ENCODE measurements at regions not wholly inside any gene's neighbourhood (a gene's known extent, or its start where the extent isn't known, plus 50 kb on each side); places are given as distances from the start of the nearest gene placed in this dataset.

DNA sequence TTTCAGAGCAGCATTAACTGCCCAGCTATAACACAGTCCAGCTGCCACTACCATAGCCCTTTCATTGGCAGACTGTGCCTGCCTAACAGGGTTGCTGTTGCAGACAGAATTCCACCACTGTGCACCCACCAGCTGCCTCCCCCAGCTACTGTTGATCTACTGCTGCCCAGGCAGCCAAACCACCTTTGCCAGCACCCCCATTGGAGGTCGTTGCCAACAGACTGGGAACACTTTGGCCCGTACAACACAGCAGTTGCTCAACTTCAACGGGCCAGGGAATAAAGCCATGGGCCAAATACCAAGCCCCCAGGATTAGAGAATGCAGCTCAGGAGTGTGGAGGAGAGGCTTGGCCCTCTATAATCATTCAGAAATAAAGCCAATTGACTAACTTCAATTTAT is 473.6 kb downstream of the CDH11 start:
- Histone ChIP-seq H3K27ac (ENCODE audit: low read length) (no peak overlapping the region), H3K4me3 (ENCODE audit: low read length) (no peak overlapping the region)
- TF ChIP-seq, protein P1, sequence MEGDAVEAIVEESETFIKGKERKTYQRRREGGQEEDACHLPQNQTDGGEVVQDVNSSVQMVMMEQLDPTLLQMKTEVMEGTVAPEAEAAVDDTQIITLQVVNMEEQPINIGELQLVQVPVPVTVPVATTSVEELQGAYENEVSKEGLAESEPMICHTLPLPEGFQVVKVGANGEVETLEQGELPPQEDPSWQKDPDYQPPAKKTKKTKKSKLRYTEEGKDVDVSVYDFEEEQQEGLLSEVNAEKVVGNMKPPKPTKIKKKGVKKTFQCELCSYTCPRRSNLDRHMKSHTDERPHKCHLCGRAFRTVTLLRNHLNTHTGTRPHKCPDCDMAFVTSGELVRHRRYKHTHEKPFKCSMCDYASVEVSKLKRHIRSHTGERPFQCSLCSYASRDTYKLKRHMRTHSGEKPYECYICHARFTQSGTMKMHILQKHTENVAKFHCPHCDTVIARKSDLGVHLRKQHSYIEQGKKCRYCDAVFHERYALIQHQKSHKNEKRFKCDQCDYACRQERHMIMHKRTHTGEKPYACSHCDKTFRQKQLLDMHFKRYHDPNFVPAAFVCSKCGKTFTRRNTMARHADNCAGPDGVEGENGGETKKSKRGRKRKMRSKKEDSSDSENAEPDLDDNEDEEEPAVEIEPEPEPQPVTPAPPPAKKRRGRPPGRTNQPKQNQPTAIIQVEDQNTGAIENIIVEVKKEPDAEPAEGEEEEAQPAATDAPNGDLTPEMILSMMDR (IDR thresholded peaks at IDR 0.05; ENCODE audit: poor library complexity, severe bottlenecking) = no peak
- no peak for TF ChIP-seq RAD21 (conservative IDR thresholded peaks at IDR 0.05)
- no peak for TF ChIP-seq MXI1 (conservative IDR thresholded peaks at IDR 0.05; ENCODE audit: poor library complexity, severe bottlenecking)
- TF ChIP-seq EZH2 (IDR thresholded peaks at IDR 0.05; ENCODE audit: borderline replicate concordance, insufficient read depth, low read length, poor library complexity, severe bottlenecking) = no peak
- no peak for TF ChIP-seq REST (IDR thresholded peaks at IDR 0.05; ENCODE audit: borderline replicate concordance)
- no peak for TF ChIP-seq TAF1 (IDR thresholded peaks at IDR 0.05; ENCODE audit: low read depth)
- no peak for TF ChIP-seq EP300 (conservative IDR thresholded peaks at IDR 0.05; ENCODE audit: poor library complexity, severe bottlenecking)
- no peak for TF ChIP-seq SMC3 (conservative IDR thresholded peaks at IDR 0.05; ENCODE audit: poor library complexity)

GRCh38 chr16:64641343-64641742 is 480.5 kb downstream of the CDH11 start:
- Histone ChIP-seq H3F3A (ENCODE audit: insufficient read depth, low read length, poor library complexity, severe bottlenecking) (peaks cover 4% of the 10 kb centered on the region), H3K4me3 (ENCODE audit: low read length) (no peak overlapping the region), H2AFZ (ENCODE audit: low read depth, low read length) (no peak overlapping the region), H3K27me3 (ENCODE audit: insufficient read depth, low read depth, low read length) (no peaks in the 10 kb centered on the region), H3K9me3 (ENCODE audit: low read length) (no peaks in the 10 kb centered on the region), H3K4me2 (ENCODE audit: low read length) (no peak overlapping the region), H3K27ac (ENCODE audit: low read length) (no peak overlapping the region), H3K9ac (ENCODE audit: low read length) (no peak overlapping the region), H3K36me3 (ENCODE audit: insufficient read depth, low read length) (no peaks in the 10 kb centered on the region), H3K79me2 (replicated peaks; ENCODE audit: insufficient read depth, low read length) (no peaks in the 10 kb centered on the region), H3K9me2 (ENCODE audit: insufficient read depth, low read length) (no peaks in the 10 kb centered on the region), H4K20me1 (ENCODE audit: insufficient read depth) (no peaks in the 10 kb centered on the region)
- no peak for TF ChIP-seq SMC3 (conservative IDR thresholded peaks at IDR 0.05; ENCODE audit: poor library complexity)
- TF ChIP-seq, protein P1 (IDR thresholded peaks at IDR 0.05; ENCODE audit: poor library complexity, severe bottlenecking) = no peak
- no peak for TF ChIP-seq POLR2AphosphoS5 (IDR thresholded peaks at IDR 0.05)
- TF ChIP-seq MXI1 (conservative IDR thresholded peaks at IDR 0.05; ENCODE audit: poor library complexity, severe bottlenecking) = no peak
- TF ChIP-seq EP300 (conservative IDR thresholded peaks at IDR 0.05; ENCODE audit: poor library complexity, severe bottlenecking) = no peak
- TF ChIP-seq REST (IDR thresholded peaks at IDR 0.05; ENCODE audit: borderline replicate concordance) = no peak
- TF ChIP-seq TAF1 (IDR thresholded peaks at IDR 0.05; ENCODE audit: low read depth) = no peak
- no peak for TF ChIP-seq RAD21 (conservative IDR thresholded peaks at IDR 0.05)
- TF ChIP-seq EZH2 (IDR thresholded peaks at IDR 0.05; ENCODE audit: borderline replicate concordance, insufficient read depth, low read length, poor library complexity, severe bottlenecking) = no peak

More for the DNA sequence above, 473.6 kb downstream of the CDH11 start:
- no peaks in the 10 kb centered on the region for H3K9me2 ChIP-seq (ENCODE audit: insufficient read depth, low read length)
- H3K36me3 ChIP-seq (ENCODE audit: insufficient read depth, low read length) = no peaks in the 10 kb centered on the region
- H3K27me3 ChIP-seq (ENCODE audit: insufficient read depth, low read depth, low read length) = no peaks in the 10 kb centered on the region
- H3K9me3 ChIP-seq (ENCODE audit: low read length) = no peaks in the 10 kb centered on the region
- no peaks in the 10 kb centered on the region for H3F3A ChIP-seq (ENCODE audit: insufficient read depth, low read length, poor library complexity, severe bottlenecking)
- no peak overlapping the region for H2AFZ ChIP-seq (ENCODE audit: low read depth, low read length)
- H4K20me1 ChIP-seq (ENCODE audit: insufficient read depth) = no peaks in the 10 kb centered on the region
- H3K79me2 ChIP-seq (replicated peaks; ENCODE audit: insufficient read depth, low read length) = no peaks in the 10 kb centered on the region
- no peak overlapping the region for H3K4me2 ChIP-seq (ENCODE audit: low read length)
- no peak overlapping the region for H3K9ac ChIP-seq (ENCODE audit: low read length)
